Fibroblast of pulmonary artery (primary cell): ENCODE measurements at regions not wholly inside any gene's neighbourhood (a gene's known extent, or its start where the extent isn't known, plus 50 kb on each side); places are given as distances from the start of the nearest gene placed in this dataset.

ENCODE experiments used
- DNase-seq: peaks from one replicate; pipeline ENCODE4 v3.0.0-alpha.2; 2010; ENCODE audit warnings: low read depth
- H3K4me3 ChIP-seq: replicated peaks from 2 replicates; pipeline ENCODE4 v1.5.1; 2011; ENCODE audit warnings: low read depth, mild to moderate bottlenecking, control low read depth, low read length, moderate library complexity
- TF ChIP-seq, protein P1 (sequence below): IDR thresholded peaks from 2 replicates; pipeline ENCODE4 v1.5.1; 2011; ENCODE audit warnings: mild to moderate bottlenecking, control low read depth, low read length, inconsistent platforms; ENCODE audit errors: missing control alignments

DNA sequence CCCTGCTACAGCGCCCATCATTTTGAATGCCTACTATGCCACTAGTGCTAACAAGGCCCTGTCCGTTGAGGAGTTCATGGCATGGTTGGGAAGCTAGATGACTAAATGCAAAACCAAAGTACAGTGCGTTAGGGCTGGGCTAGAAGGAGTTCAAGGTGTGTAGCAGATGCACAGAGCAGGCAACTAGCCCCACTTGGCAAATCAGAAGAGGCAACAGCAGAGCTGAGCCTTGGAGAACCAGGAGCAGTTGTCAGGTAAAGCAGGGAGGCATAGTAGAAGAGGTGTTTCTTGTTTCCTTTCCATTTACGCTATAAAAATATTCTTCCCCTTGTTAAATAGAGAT is 146.6 kb upstream of the CPEB2 start:
- H3K4me3 ChIP-seq = no peak overlapping the region
- DNase-seq = no peak
- TF ChIP-seq, protein P1, sequence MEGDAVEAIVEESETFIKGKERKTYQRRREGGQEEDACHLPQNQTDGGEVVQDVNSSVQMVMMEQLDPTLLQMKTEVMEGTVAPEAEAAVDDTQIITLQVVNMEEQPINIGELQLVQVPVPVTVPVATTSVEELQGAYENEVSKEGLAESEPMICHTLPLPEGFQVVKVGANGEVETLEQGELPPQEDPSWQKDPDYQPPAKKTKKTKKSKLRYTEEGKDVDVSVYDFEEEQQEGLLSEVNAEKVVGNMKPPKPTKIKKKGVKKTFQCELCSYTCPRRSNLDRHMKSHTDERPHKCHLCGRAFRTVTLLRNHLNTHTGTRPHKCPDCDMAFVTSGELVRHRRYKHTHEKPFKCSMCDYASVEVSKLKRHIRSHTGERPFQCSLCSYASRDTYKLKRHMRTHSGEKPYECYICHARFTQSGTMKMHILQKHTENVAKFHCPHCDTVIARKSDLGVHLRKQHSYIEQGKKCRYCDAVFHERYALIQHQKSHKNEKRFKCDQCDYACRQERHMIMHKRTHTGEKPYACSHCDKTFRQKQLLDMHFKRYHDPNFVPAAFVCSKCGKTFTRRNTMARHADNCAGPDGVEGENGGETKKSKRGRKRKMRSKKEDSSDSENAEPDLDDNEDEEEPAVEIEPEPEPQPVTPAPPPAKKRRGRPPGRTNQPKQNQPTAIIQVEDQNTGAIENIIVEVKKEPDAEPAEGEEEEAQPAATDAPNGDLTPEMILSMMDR = no peak

DNA sequence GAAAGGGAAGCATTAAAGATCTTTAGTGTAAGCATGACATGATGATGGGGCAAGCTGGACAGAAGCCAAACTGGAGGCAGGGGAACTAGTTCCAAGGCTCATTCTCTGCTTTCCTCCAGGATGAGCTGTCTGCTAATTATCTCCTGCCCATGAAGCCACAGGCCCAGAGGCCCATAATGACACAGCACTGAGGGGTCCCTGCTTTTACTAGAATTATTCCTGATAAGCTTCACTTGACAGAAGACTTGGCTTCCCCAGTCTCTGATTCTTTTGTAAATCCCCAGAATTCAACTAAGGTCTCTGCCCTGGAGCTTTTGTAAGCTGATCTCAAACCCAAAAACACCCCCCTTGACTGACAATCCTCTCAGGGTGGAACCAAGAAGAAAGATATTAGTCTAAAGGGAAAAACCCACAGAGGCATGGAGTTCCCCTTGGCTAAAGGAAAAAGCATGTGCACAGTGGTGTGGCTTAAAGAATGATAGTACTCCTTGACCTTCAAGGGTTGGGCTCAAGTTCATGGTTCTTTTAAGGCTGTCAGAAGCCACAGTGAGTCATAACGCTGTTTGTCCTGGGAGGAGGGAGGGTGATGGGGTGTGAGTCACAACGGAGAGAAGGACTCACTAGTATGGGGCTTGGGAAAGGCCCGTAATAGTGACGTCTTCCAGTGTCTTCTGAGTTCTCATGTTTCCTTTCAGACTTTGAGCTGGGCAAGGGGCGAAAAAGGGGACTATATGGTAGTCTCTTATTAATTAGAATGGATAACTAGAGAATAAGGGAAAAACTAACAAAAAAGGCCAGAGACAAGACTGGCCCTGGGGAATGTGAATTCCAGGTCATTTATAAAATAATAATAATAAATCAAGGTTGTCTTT is 146.0 kb upstream of the CPEB2 start:
- peak; percentile 97 for DNase-seq
- no peak overlapping the region for H3K4me3 ChIP-seq
- TF ChIP-seq, protein P1 = no peak

DNA sequence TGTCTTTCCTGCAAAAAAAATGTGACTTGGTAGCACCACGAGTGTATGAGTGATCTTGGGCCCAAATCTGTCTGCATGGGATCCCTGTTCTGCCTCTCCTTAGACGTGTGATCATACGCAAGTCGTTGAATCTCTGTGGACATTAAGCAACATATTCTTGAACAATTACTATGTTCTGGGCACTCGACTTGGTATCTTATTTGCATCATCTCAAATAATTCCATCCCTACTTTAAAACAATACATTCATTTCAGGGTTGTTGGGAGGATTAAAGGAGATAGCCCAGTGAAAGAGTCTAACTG is 145.4 kb upstream of the CPEB2 start:
- DNase-seq = peak; percentile 12
- TF ChIP-seq, protein P1 = no peak
- H3K4me3 ChIP-seq = no peak overlapping the region

DNA sequence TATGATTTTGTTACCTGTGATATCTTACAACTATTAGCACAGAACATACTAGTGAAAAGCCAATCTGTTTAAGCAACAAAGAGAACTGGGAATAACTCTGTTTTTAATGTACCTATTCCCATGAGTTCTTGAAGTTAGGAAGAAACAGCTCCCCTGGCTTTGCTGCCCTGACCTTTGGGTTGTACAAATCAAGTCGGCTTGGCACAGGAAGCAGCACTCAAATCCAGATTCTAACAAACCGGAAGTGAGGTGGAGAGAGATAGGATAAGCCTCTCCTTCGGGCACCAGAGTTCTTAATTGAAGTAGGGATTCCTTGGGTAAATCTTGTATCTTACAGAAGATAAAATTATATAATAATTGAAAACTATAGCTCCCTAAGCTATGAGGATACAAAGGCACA is 144.8 kb upstream of the CPEB2 start:
- no peak for DNase-seq
- no peak overlapping the region for H3K4me3 ChIP-seq
- TF ChIP-seq, protein P1 = no peak

DNA sequence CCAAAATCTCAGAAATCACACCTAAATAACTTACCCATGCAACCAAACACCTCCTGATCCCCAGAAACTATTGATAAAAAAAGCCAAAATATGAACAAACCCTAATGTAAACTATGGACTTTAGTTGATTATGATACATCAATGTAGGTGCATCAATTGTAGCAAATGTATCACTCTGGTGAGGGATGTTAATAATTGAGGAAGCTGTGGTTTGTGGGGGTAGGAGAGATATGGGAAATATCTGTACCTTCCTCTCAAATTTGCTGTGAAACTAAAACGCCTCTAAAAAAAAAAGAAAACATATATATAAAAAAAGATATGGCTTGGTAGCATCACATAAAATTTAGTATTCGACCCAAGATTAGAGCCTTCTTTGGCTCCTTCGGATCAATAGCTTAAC is 144.3 kb upstream of the CPEB2 start:
- TF ChIP-seq, protein P1 = no peak
- H3K4me3 ChIP-seq = no peak overlapping the region
- DNase-seq = no peak

DNA sequence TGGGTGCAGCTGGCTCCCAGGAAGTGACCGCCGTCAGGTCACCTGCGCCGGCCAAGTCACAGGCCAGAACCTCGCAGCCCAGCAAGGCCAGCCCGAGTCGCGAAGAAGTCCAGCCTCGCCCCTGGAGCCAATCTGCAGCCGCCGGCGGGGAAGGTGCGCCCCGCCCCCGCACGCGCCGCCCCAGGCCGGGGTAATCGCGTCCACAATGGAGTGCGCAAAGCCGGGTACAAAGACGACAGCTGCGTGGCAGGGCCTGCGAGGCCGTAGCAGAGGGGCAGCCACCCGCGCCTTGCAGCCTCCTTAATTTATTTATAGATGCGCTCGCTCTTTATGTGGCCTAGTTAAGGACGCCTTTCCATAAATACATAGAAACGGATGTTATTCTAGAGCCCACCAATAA is 139.4 kb upstream of the CPEB2 start:
- TF ChIP-seq, protein P1 = no peak
- no peak overlapping the region for H3K4me3 ChIP-seq
- no peak for DNase-seq
